ENCODE measurements at regions not wholly inside any gene's neighbourhood (a gene's known extent, or its start where the extent isn't known, plus 50 kb on each side); places are given as distances from the start of the nearest gene placed in this dataset.
"Not testable (repeated sequence)": the region's sequence is repeated elsewhere in the genome, so short reads cannot be mapped to it uniquely, and the experiment has no call there.

DNA sequence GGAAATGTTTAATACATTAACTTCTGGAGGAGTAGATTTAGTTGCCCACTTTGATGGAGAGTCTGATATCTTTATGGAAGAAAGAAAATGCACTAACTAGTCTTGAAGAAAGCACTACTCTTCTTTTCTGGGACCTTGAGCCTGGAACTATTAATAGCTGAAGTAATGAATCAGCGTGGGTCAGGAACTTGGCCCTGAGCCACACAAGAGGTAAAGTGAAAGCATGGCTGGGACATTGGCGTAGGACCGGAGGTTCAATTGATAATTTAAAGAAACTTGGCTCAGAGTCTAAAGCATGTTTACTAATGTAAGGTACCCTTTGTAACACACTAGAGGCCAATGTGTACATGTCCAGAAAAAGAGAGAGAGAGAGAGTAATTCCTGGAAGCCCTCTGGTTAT, 195.5 kb downstream of the CDY1B start:
- intact Hi-C loops (cut with DNase I); ATAC-seq; DNase-seq (ENCODE audit: missing footprints): not testable (repeated sequence)

DNA sequence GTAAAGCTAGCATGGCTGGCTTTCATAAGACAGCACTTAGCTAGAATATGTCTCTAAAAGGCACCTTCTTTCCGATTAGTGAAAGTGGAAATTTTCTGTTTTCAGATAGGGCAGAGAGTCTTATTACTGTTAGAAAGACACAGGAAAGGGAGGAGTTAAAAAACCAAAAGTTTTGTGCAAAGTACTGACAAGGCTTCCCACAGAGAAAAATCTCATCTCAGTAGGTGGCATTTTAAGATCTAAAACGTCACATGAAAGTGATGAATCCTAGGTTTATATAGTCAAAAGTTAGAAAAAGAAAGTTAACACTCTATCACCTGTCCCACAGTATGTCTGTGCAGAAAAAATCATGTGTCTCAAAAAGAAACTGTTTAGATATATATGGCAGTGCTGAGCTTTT, 197.0 kb downstream of the CDY1B start:
- DNase-seq (ENCODE audit: missing footprints); intact Hi-C loops (cut with DNase I); ATAC-seq: not testable (repeated sequence)

DNA sequence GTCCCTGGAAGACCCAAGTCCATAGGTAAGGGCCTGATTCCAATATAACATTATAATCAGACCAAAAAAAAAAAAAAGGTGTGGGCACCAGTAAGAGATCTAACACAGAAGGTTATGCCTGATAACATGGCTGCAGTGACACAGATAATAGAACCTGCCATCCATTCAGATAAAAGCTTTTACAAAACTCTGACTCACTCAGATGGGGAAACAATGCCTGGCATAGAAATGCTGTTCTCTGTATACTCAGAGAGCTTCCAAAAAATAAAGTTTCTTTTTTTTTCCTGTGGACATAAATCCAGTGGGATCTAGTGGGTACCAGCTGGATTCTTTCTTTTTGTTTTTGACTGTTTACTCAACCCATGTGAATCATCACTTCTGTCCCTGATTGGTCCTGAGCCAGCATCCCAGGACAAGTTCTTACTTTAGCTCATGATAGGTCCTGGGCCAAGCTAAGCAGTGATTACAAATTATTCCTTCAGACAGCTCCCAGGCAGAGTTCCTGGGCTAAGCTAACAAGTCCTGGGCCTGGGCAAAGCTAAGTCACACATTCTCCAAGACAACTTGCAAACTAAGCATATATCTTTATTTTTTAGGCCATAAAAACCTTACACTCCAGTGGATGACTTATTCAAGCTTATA, 199.9 kb downstream of the CDY1B start:
- DNase-seq (ENCODE audit: missing footprints); intact Hi-C loops (cut with DNase I): not testable (repeated sequence)
- ATAC-seq: peak; percentile 93

DNA sequence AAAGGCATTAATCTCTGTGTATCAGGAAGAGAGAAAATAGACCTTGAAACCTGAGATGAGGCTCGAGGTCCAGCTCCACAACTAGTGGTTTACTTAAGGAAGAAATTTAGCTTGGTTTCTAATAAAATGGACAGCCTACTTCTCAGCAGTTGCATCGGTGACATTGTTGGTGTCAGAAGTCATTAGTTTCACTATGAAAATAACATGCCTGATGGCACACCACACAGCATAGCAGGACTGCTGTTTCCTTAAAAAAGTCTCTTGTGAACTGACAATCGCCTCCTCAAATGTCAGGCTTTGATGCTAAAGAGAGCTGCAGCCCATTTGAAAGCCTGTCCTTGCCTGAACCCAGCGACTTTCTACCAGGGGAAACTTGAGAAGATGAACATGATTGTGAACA, 204.1 kb downstream of the CDY1B start:
- intact Hi-C loops (cut with DNase I); DNase-seq (ENCODE audit: missing footprints); ATAC-seq: not testable (repeated sequence)

DNA sequence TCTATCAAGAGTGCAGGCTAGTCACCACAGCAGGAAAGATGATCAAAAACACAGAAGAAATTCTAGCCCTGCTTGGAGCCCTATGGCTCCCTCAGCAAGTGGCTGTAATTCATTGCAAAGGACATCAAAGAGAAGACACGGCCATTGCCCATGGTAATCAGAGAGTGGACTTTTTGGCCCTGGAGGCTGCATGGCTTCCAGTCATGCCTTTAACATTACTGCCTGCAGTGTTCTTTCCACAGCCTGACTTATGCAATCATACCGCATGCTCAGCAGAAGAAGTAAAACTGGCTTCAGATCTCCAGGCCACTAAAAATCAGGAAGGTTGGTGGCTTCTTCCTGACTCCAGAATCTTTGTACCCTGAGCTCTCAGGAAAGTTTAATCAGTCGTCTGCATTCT, 218.1 kb downstream of the CDY1B start:
- ATAC-seq; DNase-seq (ENCODE audit: missing footprints); intact Hi-C loops (cut with DNase I): not testable (repeated sequence)

DNA sequence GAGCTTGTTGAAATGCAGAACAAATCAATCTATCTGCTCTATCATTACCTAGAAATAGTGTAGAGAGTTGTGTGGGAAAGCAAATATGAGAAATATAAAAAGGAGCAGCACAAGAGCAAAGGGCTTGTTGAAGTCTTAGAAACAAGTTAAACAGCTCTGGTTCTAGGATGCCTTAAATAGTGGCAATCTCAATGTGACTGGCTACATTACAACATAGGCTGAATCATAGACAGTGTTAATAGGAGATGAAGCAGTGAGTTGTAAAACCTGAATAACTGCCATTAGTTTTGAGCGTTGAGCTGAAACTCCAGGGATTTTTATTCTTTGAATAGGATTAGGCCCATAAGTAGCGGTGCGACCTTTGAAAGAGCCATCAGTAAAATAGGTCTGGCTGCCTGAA, 225.9 kb downstream of the CDY1B start:
- intact Hi-C loops (cut with DNase I); ATAC-seq: not testable (repeated sequence)

DNA sequence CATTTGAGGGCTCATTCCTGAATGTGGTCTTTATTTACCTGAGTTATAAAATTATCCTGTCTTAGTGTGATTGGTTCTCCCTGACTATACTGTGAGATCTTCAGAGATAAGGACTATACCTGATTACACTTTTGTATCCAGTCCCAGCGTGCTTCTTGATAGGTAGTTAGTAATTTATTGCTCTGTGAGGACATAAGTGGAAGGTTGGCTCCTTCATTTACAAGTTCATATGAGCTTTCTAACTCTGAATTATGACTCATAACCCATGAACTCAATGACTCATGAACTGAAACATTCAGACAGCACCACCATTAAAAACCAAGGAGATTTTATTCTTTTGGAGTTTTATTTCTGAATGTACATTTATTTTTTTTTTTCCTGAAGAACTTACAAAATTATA, 257.1 kb downstream of the CDY1B start:
- intact Hi-C loops (cut with DNase I); ATAC-seq; DNase-seq (ENCODE audit: missing footprints): not testable (repeated sequence)

More for the DNA sequence above, 225.9 kb downstream of the CDY1B start:
- DNase-seq (ENCODE audit: missing footprints): not testable (repeated sequence)

DNA sequence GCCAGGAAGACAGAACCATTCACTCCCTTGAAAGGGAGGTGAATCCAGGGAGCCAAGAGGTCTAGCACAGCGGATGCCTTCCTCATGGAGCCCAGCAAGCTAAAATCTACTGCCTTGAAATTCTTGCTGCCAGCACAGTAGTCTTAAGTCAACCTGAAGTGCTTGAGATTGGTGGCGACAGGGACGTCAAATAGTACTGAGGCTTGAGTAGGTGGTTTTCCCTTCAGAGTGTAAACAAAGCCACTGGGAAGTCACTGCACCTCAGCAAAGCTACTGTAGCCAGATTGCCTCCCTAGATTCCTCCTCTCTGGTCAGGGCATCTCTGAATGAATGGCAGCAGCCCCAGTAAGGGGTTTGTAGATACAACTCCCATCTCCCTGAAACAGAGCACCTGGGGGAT, 299.1 kb downstream of the CDY1B start:
- intact Hi-C loops (cut with DNase I); DNase-seq (ENCODE audit: missing footprints); ATAC-seq: not testable (repeated sequence)

Data from Right ventricle myocardium inferior (tissue), 1 donor.